Psoas muscle (tissue), 7 donors: ENCODE measurements at regions not wholly inside any gene's neighbourhood (a gene's known extent, or its start where the extent isn't known, plus 50 kb on each side); places are given as distances from the start of the nearest gene placed in this dataset.

Experiments used
- ATAC-seq, 4 donors: fragments of 200-7000 bp; cut with Tn5 transposase; one replicate each; pipeline ENCODE4 v1.9.1; 2020; ENCODE audit warnings: moderate library complexity in 3 of 4, mild to moderate bottlenecking in 2 of 4
- DNase-seq, 2 donors: peaks; one replicate each; pipeline ENCODE4 v3.0.0-alpha.2; 2020
- H3K27ac ChIP-seq: fragments of 200-600 bp; one replicate; pipeline ENCODE4 v1.8.0; 2022
- H3K27me3 ChIP-seq, 3 donors: fragments of 200-600 bp in 1 of 3; one replicate each; pipeline versions ENCODE4 v1.6.1 to v1.8.0; 2013 to 2022; ENCODE audit warnings: low read length in 2 of 3, mild to moderate bottlenecking in 2 of 3, moderate library complexity in 1 of 3; ENCODE audit not compliant: insufficient read depth in 3 of 3
- H3K36me3 ChIP-seq, 2 donors: fragments of 200-600 bp in 1 of 2; one replicate each; pipeline versions ENCODE4 v1.6.1 to v1.8.0; 2013 to 2022; ENCODE audit warnings: low read depth in 1 of 2, mild to moderate bottlenecking in 1 of 2, moderate library complexity in 1 of 2; ENCODE audit not compliant: insufficient read depth in 1 of 2
- H3K4me1 ChIP-seq: fragments of 200-600 bp; one replicate; pipeline ENCODE4 v1.8.0; 2022
- H3K4me3 ChIP-seq: fragments of 200-600 bp; one replicate; pipeline ENCODE4 v1.8.0; 2022; ENCODE audit warnings: mild to moderate bottlenecking
- H3K9me3 ChIP-seq: fragments of 200-600 bp; one replicate; pipeline ENCODE4 v1.8.0; 2022
- CTCF ChIP-seq: fragments of 200-600 bp; IDR thresholded peaks from one replicate; pipeline ENCODE4 v1.8.0; 2022; ENCODE audit warnings: antibody characterized with exemption
- WGBS, 3 donors: extraction: QIAGEN DNeasy Blood & Tissue Kit; methylation state at CpG; one replicate each; pipeline versions ENCODE4 v1.1.6 to v1.1.7; 2013; 5-methylcytosine and 5-hydroxymethylcytosine counted together
- intact Hi-C, 2 donors: fragments of 100-400 bp; cut with DNase I; formaldehyde crosslinking; loops; one replicate each; pipeline versions ENCODE4 v1.11.0 to v1.14.2; 2022
- donor health status: healthy with polysubstance abuse.
- donor health status: DM: no; HTN: no; CAD: no; lungs with moderate emphysema.
- donor health status: Bipolar disorder and iron deficiency.
- donor health status: healthy.
- donor health status: DM: yes; HTN: yes; CAD: no.
- donor health status: DM: no; HTN: no; CAD: no.
- donor health status: DM: yes; HTN: yes; CAD: no.

- Histone ChIP-seq H3K4me1 (no peaks in the 10 kb centered on the region), H3K27me3 (no peaks in the 10 kb centered on the region), H3K4me3 (no peak overlapping the region), H3K27ac (no peak overlapping the region), H3K9me3 (no peaks in the 10 kb centered on the region), H3K36me3 (no peaks in the 10 kb centered on the region)
- intact Hi-C loops = loop anchor here in 1 of 2 donors (5.0 kb wide), 1 partner anchor 177 kb away; no protein-coding TSS in a partner anchor
- WGBS, 3 donors = 64 to 71% (median 65%) methylated on average over 4 of the region's 4 CpGs
- DNase-seq (no peak), ATAC-seq (no peak)
- no peak for TF ChIP-seq CTCF
Observed at GRCh38 chr11:127844876-127845275, 742.5 kb downstream of the ETS1 start.

GRCh38 chr11:127843483-127844396 is 743.6 kb downstream of the ETS1 start:
- H3K9me3 ChIP-seq = no peaks in the 10 kb centered on the region
- peak; percentile 45 for TF ChIP-seq CTCF
- 31 to 37% (median 37%) methylated on average over 12 of the region's 12 CpGs for WGBS, 3 donors
- ATAC-seq = no peak
- H3K36me3 ChIP-seq = no peaks in the 10 kb centered on the region
- no peak overlapping the region for H3K27ac ChIP-seq
- intact Hi-C loops = loop anchor here in 1 of 2 donors (5.0 kb wide), 1 partner anchor 179 kb away; no protein-coding TSS in a partner anchor
- no peaks in the 10 kb centered on the region for H3K27me3 ChIP-seq
- H3K4me1 ChIP-seq = no peaks in the 10 kb centered on the region
- peak; percentile 51 to 73 for DNase-seq
- no peak overlapping the region for H3K4me3 ChIP-seq

GRCh38 chr11:127825183-127825582 is 762.2 kb downstream of the ETS1 start:
- TF ChIP-seq CTCF = no peak
- DNase-seq (no peak), ATAC-seq (no peak)
- Histone ChIP-seq H3K4me1 (no peaks in the 10 kb centered on the region), H3K36me3 (no peaks in the 10 kb centered on the region), H3K27me3 (no peaks in the 10 kb centered on the region), H3K9me3 (no peaks in the 10 kb centered on the region), H3K27ac (no peak overlapping the region), H3K4me3 (no peak overlapping the region)
- 76 to 79% (median 78%) methylated on average over 4 of the region's 4 CpGs for WGBS, 3 donors
- intact Hi-C loops = no loop called here

GRCh38 chr11:127818625-127819024 is 768.7 kb downstream of the ETS1 start:
- WGBS, 3 donors = 88 to 92% (median 90%) methylated on average over 3 of the region's 3 CpGs
- no peak for ATAC-seq
- intact Hi-C loops = no loop called here
- H3K36me3 ChIP-seq = no peaks in the 10 kb centered on the region
- H3K4me1 ChIP-seq = no peaks in the 10 kb centered on the region
- no peak for TF ChIP-seq CTCF
- H3K9me3 ChIP-seq = no peaks in the 10 kb centered on the region
- peaks cover 0 to 3% (median 0%) of the 10 kb centered on the region in 3 donors for H3K27me3 ChIP-seq
- DNase-seq = no peak
- H3K27ac ChIP-seq = no peak overlapping the region
- H3K4me3 ChIP-seq = no peak overlapping the region
